CD4-positive, alpha-beta T cell (primary cell): ENCODE measurements at regions not wholly inside any gene's neighbourhood (a gene's known extent, or its start where the extent isn't known, plus 50 kb on each side); places are given as distances from the start of the nearest gene placed in this dataset.

Experiments
- ATAC-seq: fragments of 200-7000 bp; cut with Tn5 transposase; one replicate; pipeline ENCODE4 v1.10.0; 2022; ENCODE audit warnings: mild to moderate bottlenecking; ENCODE audit not compliant: poor library complexity
- CTCF ChIA-PET: fragments of 350-600 bp; sonication (Branson Sonifier 250); formaldehyde crosslinking; loops from one replicate; lab custom pipeline; 2021; ENCODE audit warnings: antibody characterized with exemption, inconsistent platforms; lab: Charles Lee
- POLR2A ChIA-PET: fragments of 350-600 bp; sonication (Branson Sonifier 250); formaldehyde crosslinking; loops from one replicate; lab custom pipeline; 2021; ENCODE audit warnings: antibody characterized with exemption, inconsistent platforms; lab: Charles Lee
- DNase-seq, 14 experiments: peaks; one replicate each; pipeline ENCODE4 v3.0.0-alpha.2; 2013 to 2020; ENCODE audit warnings: mixed read lengths in 2 of 14
- H3K27ac ChIP-seq, 2 donors: one replicate each; pipeline versions ENCODE4 v1.5.1 to v1.7.0; 2013; ENCODE audit warnings: low read length in 2 of 2, low read depth in 1 of 2, mild to moderate bottlenecking in 1 of 2
- H3K27me3 ChIP-seq, 2 experiments: 1 replicate in 1 of 2; 2 replicates in 1 of 2; pipeline versions ENCODE4 v1.6.1 to v1.7.0; 2013; ENCODE audit warnings: low read length in 2 of 2, control low read depth in 1 of 2, mild to moderate bottlenecking in 1 of 2, moderate library complexity in 1 of 2; ENCODE audit not compliant: insufficient read depth in 2 of 2, control insufficient read depth in 1 of 2
- H3K36me3 ChIP-seq: one replicate; pipeline ENCODE4 v1.6.1; 2013; ENCODE audit warnings: low read length, control low read depth; ENCODE audit not compliant: insufficient read depth
- H3K4me1 ChIP-seq: one replicate; pipeline ENCODE4 v1.6.1; 2013; ENCODE audit warnings: low read length, control low read depth; ENCODE audit not compliant: insufficient read depth
- H3K4me3 ChIP-seq: one replicate; pipeline ENCODE4 v1.5.1; 2013; ENCODE audit warnings: mild to moderate bottlenecking, low read length, moderate library complexity
- H3K9me3 ChIP-seq, 2 experiments: 1 replicate in 1 of 2; 2 replicates in 1 of 2; pipeline versions ENCODE4 v1.6.1 to v1.7.0; 2013; ENCODE audit warnings: low read length in 2 of 2, mild to moderate bottlenecking in 2 of 2, control low read depth in 1 of 2, moderate library complexity in 1 of 2; ENCODE audit not compliant: control insufficient read depth in 1 of 2, insufficient read depth in 1 of 2
- H3K27ac Mint-ChIP-seq: one replicate; pipeline ENCODE4 v1.8.0; 2020; ENCODE audit warnings: mixed read lengths
- H3K27me3 Mint-ChIP-seq: one replicate; pipeline ENCODE4 v1.8.0; 2021; ENCODE audit warnings: mixed read lengths
- H3K36me3 Mint-ChIP-seq: one replicate; pipeline ENCODE4 v1.8.0; 2021; ENCODE audit warnings: low read depth, mixed read lengths
- H3K4me1 Mint-ChIP-seq: one replicate; pipeline ENCODE4 v1.8.0; 2021; ENCODE audit warnings: low read depth, mixed read lengths
- H3K4me3 Mint-ChIP-seq: one replicate; pipeline ENCODE4 v1.8.0; 2020; ENCODE audit warnings: mild to moderate bottlenecking, mixed read lengths
- H3K9me3 Mint-ChIP-seq: one replicate; pipeline ENCODE4 v1.8.0; 2020; ENCODE audit warnings: mixed read lengths
- CTCF ChIP-seq: fragments of 200-600 bp; IDR thresholded peaks from one replicate; pipeline ENCODE4 v1.8.0; 2022; ENCODE audit warnings: antibody characterized with exemption, mild to moderate bottlenecking
- intact Hi-C, 2 experiments: fragments of 100-400 bp; cut with DNase I in 1 of 2; cut with micrococcal nuclease in 1 of 2; formaldehyde crosslinking; loops; one replicate each; pipeline versions ENCODE4 v1.15.1 to v1.9.0; 2023 to 2025; cut with DNase I, micrococcal nuclease

GRCh38 chrX:11889791-11890190, 131.8 kb downstream of the MSL3 start:
- Mint-ChIP-seq H3K27ac (no peak overlapping the region), H3K4me1 (no peaks in the 10 kb centered on the region), H3K27me3 (no peaks in the 10 kb centered on the region), H3K9me3 (no peaks in the 10 kb centered on the region), H3K36me3 (no peaks in the 10 kb centered on the region), H3K4me3 (no peak overlapping the region)
- TF ChIP-seq CTCF: no peak
- ChIA-PET CTCF (no interaction called here), POLR2A (no interaction called here)
- Histone ChIP-seq H3K27me3 (no peaks in the 10 kb centered on the region), H3K9me3 (no peaks in the 10 kb centered on the region), H3K27ac (no peak overlapping the region), H3K4me1 (no peaks in the 10 kb centered on the region), H3K36me3 (no peaks in the 10 kb centered on the region), H3K4me3 (no peak overlapping the region)
- ATAC-seq (no peak), DNase-seq (no peak)
- intact Hi-C loops: no loop called here

GRCh38 chrX:11890836-11891514, 132.9 kb downstream of the MSL3 start:
- Mint-ChIP-seq H3K4me3 (no peak overlapping the region), H3K36me3 (no peaks in the 10 kb centered on the region), H3K27me3 (no peaks in the 10 kb centered on the region), H3K9me3 (no peaks in the 10 kb centered on the region), H3K4me1 (no peaks in the 10 kb centered on the region), H3K27ac (no peak overlapping the region)
- DNase-seq (peak in 1 of 14 experiments; percentile 1), ATAC-seq (no peak)
- CTCF ChIA-PET: no interaction called here
- no peaks in the 10 kb centered on the region for H3K9me3 ChIP-seq
- no peaks in the 10 kb centered on the region for H3K27me3 ChIP-seq
- H3K27ac ChIP-seq: no peak overlapping the region
- H3K4me3 ChIP-seq: no peak overlapping the region
- TF ChIP-seq CTCF: no peak
- no peaks in the 10 kb centered on the region for H3K4me1 ChIP-seq
- H3K36me3 ChIP-seq: no peaks in the 10 kb centered on the region
- POLR2A ChIA-PET: no interaction called here
- intact Hi-C loops: no loop called here

- ATAC-seq (no peak), DNase-seq (no peak)
- no peak overlapping the region for H3K27ac ChIP-seq
- H3K4me1 ChIP-seq: no peaks in the 10 kb centered on the region
- H3K9me3 ChIP-seq: no peaks in the 10 kb centered on the region
- no peak overlapping the region for H3K4me3 ChIP-seq
- CTCF ChIA-PET: no interaction called here
- no peak overlapping the region for H3K4me3 Mint-ChIP-seq
- POLR2A ChIA-PET: no interaction called here
- no peak overlapping the region for H3K27ac Mint-ChIP-seq
- H3K4me1 Mint-ChIP-seq: no peaks in the 10 kb centered on the region
- intact Hi-C loops: no loop called here
- TF ChIP-seq CTCF: no peak
- no peaks in the 10 kb centered on the region for H3K36me3 Mint-ChIP-seq
- no peaks in the 10 kb centered on the region for H3K9me3 Mint-ChIP-seq
- H3K27me3 ChIP-seq: no peaks in the 10 kb centered on the region
- H3K27me3 Mint-ChIP-seq: no peaks in the 10 kb centered on the region
- no peaks in the 10 kb centered on the region for H3K36me3 ChIP-seq
These were observed 136.1 kb downstream of the MSL3 start for GRCh38 chrX:11893933-11894710.
